ENCODE measurements at regions not wholly inside any gene's neighbourhood (a gene's known extent, or its start where the extent isn't known, plus 50 kb on each side); places are given as distances from the start of the nearest gene placed in this dataset.

- TF ChIP-seq CTCF (IDR thresholded peaks at IDR 0.05) (no peak), POLR2A (IDR thresholded peaks at IDR 0.05) (no peak), POLR2AphosphoS5 (IDR thresholded peaks at IDR 0.05) (no peak), EP300 (IDR thresholded peaks at IDR 0.05) (no peak)
These were observed 357.4 kb downstream of the INSC start for GRCh38 chr11:15471895-15472799.
